Effector memory CD4-positive, alpha-beta T cell (primary cell): ENCODE measurements at regions not wholly inside any gene's neighbourhood (a gene's known extent, or its start where the extent isn't known, plus 50 kb on each side); places are given as distances from the start of the nearest gene placed in this dataset.

ENCODE experiments used
- DNase-seq, 3 donors: peaks; one replicate each; pipeline ENCODE4 v3.0.0-alpha.2; 2020
- H3K27ac ChIP-seq: 2 replicates; pipeline ENCODE4 v1.7.0; 2013; ENCODE audit warnings: mild to moderate bottlenecking, low read length, moderate library complexity; ENCODE audit not compliant: insufficient read depth, poor library complexity, severe bottlenecking
- H3K27me3 ChIP-seq: replicated peaks from 2 replicates; pipeline ENCODE4 v1.7.0; 2013; ENCODE audit warnings: mild to moderate bottlenecking, low read length; ENCODE audit not compliant: insufficient read depth, control insufficient read depth, poor library complexity, severe bottlenecking
- H3K36me3 ChIP-seq: 2 replicates; pipeline ENCODE4 v1.7.0; 2013; ENCODE audit warnings: mild to moderate bottlenecking, low read length, moderate library complexity; ENCODE audit not compliant: control insufficient read depth, insufficient read depth
- H3K4me1 ChIP-seq: 2 replicates; pipeline ENCODE4 v1.7.0; 2013; ENCODE audit warnings: low read length, mild to moderate bottlenecking; ENCODE audit not compliant: control insufficient read depth, insufficient read depth, poor library complexity, severe bottlenecking
- H3K4me3 ChIP-seq: 2 replicates; pipeline ENCODE4 v1.7.0; 2013; ENCODE audit warnings: low read length, low read depth, mild to moderate bottlenecking; ENCODE audit not compliant: insufficient read depth, poor library complexity, severe bottlenecking
- H3K9me3 ChIP-seq: 2 replicates; pipeline ENCODE4 v1.7.0; 2013; ENCODE audit warnings: mild to moderate bottlenecking, low read length, moderate library complexity; ENCODE audit not compliant: control insufficient read depth

GRCh38 chr2:146351689-146352088, 1493.1 kb upstream of the ACVR2A start:
- H3K36me3 ChIP-seq = no peaks in the 10 kb centered on the region
- H3K9me3 ChIP-seq = no peaks in the 10 kb centered on the region
- no peaks in the 10 kb centered on the region for H3K4me1 ChIP-seq
- H3K27me3 ChIP-seq = no peaks in the 10 kb centered on the region
- no peak overlapping the region for H3K4me3 ChIP-seq
- H3K27ac ChIP-seq = no peak overlapping the region
- DNase-seq = no peak

- no peak for DNase-seq
- Histone ChIP-seq H3K4me3 (no peak overlapping the region), H3K9me3 (no peaks in the 10 kb centered on the region), H3K36me3 (no peaks in the 10 kb centered on the region), H3K4me1 (no peaks in the 10 kb centered on the region), H3K27ac (no peak overlapping the region), H3K27me3 (no peaks in the 10 kb centered on the region)
Measured at GRCh38 chr2:146349334-146349733, 1495.5 kb upstream of the ACVR2A start.

- no peak overlapping the region for H3K27ac ChIP-seq
- no peaks in the 10 kb centered on the region for H3K9me3 ChIP-seq
- no peak overlapping the region for H3K4me3 ChIP-seq
- no peaks in the 10 kb centered on the region for H3K36me3 ChIP-seq
- no peaks in the 10 kb centered on the region for H3K27me3 ChIP-seq
- H3K4me1 ChIP-seq = no peaks in the 10 kb centered on the region
- DNase-seq = no peak
Measured at GRCh38 chr2:146324951-146325350, 1519.9 kb upstream of the ACVR2A start.

- H3K4me3 ChIP-seq = no peak overlapping the region
- no peaks in the 10 kb centered on the region for H3K4me1 ChIP-seq
- no peak for DNase-seq
- H3K9me3 ChIP-seq = no peaks in the 10 kb centered on the region
- H3K27me3 ChIP-seq = no peaks in the 10 kb centered on the region
- H3K36me3 ChIP-seq = no peaks in the 10 kb centered on the region
- H3K27ac ChIP-seq = no peak overlapping the region
Measured at GRCh38 chr2:146323564-146323963, 1521.3 kb upstream of the ACVR2A start.

- Histone ChIP-seq H3K4me1 (no peaks in the 10 kb centered on the region), H3K9me3 (no peaks in the 10 kb centered on the region), H3K36me3 (no peaks in the 10 kb centered on the region), H3K4me3 (no peak overlapping the region), H3K27me3 (no peaks in the 10 kb centered on the region), H3K27ac (no peak overlapping the region)
- no peak for DNase-seq
Measured at GRCh38 chr2:146321175-146321574, 1523.7 kb upstream of the ACVR2A start.

- H3K36me3 ChIP-seq = no peaks in the 10 kb centered on the region
- no peak for DNase-seq
- H3K4me1 ChIP-seq = no peaks in the 10 kb centered on the region
- H3K27me3 ChIP-seq = no peaks in the 10 kb centered on the region
- no peak overlapping the region for H3K27ac ChIP-seq
- no peaks in the 10 kb centered on the region for H3K9me3 ChIP-seq
- no peak overlapping the region for H3K4me3 ChIP-seq
Measured at GRCh38 chr2:146317959-146318358, 1526.9 kb upstream of the ACVR2A start.

- Histone ChIP-seq H3K36me3 (no peaks in the 10 kb centered on the region), H3K4me1 (no peaks in the 10 kb centered on the region), H3K9me3 (no peaks in the 10 kb centered on the region), H3K27me3 (no peaks in the 10 kb centered on the region), H3K4me3 (no peak overlapping the region), H3K27ac (no peak overlapping the region)
- no peak for DNase-seq
Measured at GRCh38 chr2:146312899-146313298, 1531.9 kb upstream of the ACVR2A start.

- H3K4me3 ChIP-seq = no peak overlapping the region
- no peaks in the 10 kb centered on the region for H3K4me1 ChIP-seq
- H3K27me3 ChIP-seq = no peaks in the 10 kb centered on the region
- no peak overlapping the region for H3K27ac ChIP-seq
- no peaks in the 10 kb centered on the region for H3K9me3 ChIP-seq
- H3K36me3 ChIP-seq = no peaks in the 10 kb centered on the region
- no peak for DNase-seq
Measured at GRCh38 chr2:146305164-146305563, 1539.7 kb upstream of the ACVR2A start.

- Histone ChIP-seq H3K27me3 (no peaks in the 10 kb centered on the region), H3K4me3 (no peak overlapping the region), H3K27ac (no peak overlapping the region), H3K9me3 (peaks cover 4% of the 10 kb centered on the region), H3K4me1 (no peaks in the 10 kb centered on the region), H3K36me3 (no peaks in the 10 kb centered on the region)
- no peak for DNase-seq
Measured at GRCh38 chr2:146301287-146301686, 1543.5 kb upstream of the ACVR2A start.

- H3K9me3 ChIP-seq = peaks cover 4% of the 10 kb centered on the region
- H3K36me3 ChIP-seq = no peaks in the 10 kb centered on the region
- DNase-seq = no peak
- H3K4me1 ChIP-seq = no peaks in the 10 kb centered on the region
- no peak overlapping the region for H3K4me3 ChIP-seq
- no peaks in the 10 kb centered on the region for H3K27me3 ChIP-seq
- H3K27ac ChIP-seq = no peak overlapping the region
Measured at GRCh38 chr2:146295080-146295670, 1549.7 kb upstream of the ACVR2A start.
